ENCODE measurements at regions not wholly inside any gene's neighbourhood (a gene's known extent, or its start where the extent isn't known, plus 50 kb on each side); places are given as distances from the start of the nearest gene placed in this dataset.
A peak's percentile ranks its signal among the peaks of the same experiment; 100 is the strongest.

DNA sequence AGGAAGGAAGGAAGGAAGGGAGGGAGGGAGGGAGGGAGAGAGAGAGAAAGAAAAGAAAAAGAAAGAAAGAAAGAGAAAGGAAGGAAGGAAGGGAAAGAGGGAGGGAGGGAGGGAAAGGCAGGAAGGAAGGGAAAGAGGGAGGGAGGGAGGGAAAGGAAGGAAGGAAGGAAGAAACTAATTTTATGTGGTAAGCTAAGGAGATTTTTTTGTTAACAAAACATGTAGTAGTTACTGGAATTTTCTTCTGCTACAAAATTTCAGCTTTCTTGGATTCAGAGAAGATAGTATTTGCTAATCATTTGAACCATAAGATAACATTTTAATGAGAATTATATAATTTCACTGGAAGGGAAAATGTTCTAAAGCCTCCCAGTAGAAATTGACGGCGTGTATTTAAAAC lies 437.8 kb upstream of the DCN start:
- no peaks in the 10 kb centered on the region for H3K79me2 ChIP-seq (ENCODE audit: low read length)
- H3K36me3 ChIP-seq (replicated peaks; ENCODE audit: insufficient read depth, low read length): no peaks in the 10 kb centered on the region
- no peak overlapping the region for H3K9ac ChIP-seq (ENCODE audit: low read length)

DNA sequence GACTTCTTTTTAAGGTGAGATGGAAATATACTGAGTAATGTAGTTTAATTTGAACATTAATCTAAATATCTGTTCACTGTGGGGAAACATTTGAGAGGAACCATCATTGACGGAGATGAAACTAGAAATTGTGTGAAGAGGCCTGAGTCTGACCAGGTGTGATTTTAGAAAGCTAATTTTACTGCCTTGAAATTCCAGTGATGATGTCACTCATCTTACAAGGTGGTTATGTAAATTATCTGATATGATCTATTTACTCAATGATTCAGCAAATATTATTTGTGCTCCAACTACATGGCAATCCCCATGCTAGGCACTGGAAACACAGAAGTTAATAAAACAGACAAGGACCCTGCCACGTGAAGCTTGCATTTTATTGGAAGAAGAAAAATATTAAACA lies 435.7 kb upstream of the DCN start:
- Histone ChIP-seq H3K4me3 (ENCODE audit: low read length) (no peak overlapping the region), H3K79me2 (ENCODE audit: low read length) (no peaks in the 10 kb centered on the region), H3K9me2 (replicated peaks; ENCODE audit: insufficient read depth, low read length) (no peaks in the 10 kb centered on the region), H3K4me2 (ENCODE audit: low read depth, low read length) (peak overlapping the region; percentile 12; the same call in 1 of the 2 replicates), H3K27me3 (replicated peaks; ENCODE audit: insufficient read depth, low read length) (no peaks in the 10 kb centered on the region), H3K4me1 (ENCODE audit: low read length) (peaks cover 13% of the 10 kb centered on the region; the same call in 1 of the 2 replicates), H4K20me1 (ENCODE audit: insufficient read depth, low read length) (no peaks in the 10 kb centered on the region), H3K36me3 (replicated peaks; ENCODE audit: insufficient read depth, low read length) (no peaks in the 10 kb centered on the region), H3K9ac (ENCODE audit: low read length) (0 out of 2 replicates have a peak overlapping the region, but pooled peaks have one; percentile 6), H3K27ac (ENCODE audit: low read length) (peak overlapping the region; percentile 57; the same call in 1 of the 2 replicates), H3K9me3 (replicated peaks; ENCODE audit: insufficient read depth, low read length) (no peaks in the 10 kb centered on the region), H2AFZ (ENCODE audit: low read length) (no peak overlapping the region), H3F3A (ENCODE audit: insufficient read depth, low read length) (peaks cover 6% of the 10 kb centered on the region; the same call in 1 of the 2 replicates)
- peak; percentile 48 for DNase-seq
- TF ChIP-seq CTCF (IDR thresholded peaks at IDR 0.05; ENCODE audit: low read length) (no peak), EZH2 (optimal IDR thresholded peaks at IDR 0.05; ENCODE audit: low read depth, low read length) (no peak), EZH2phosphoT487 (IDR thresholded peaks at IDR 0.05; ENCODE audit: low read length) (no peak)

More for the DNA sequence above, 437.8 kb upstream of the DCN start:
- Histone ChIP-seq H3K4me2 (ENCODE audit: low read depth, low read length) (no peak overlapping the region), H3K4me3 (ENCODE audit: low read length) (no peak overlapping the region), H3K27ac (ENCODE audit: low read length) (no peak overlapping the region), H3K9me2 (replicated peaks; ENCODE audit: insufficient read depth, low read length) (no peaks in the 10 kb centered on the region), H4K20me1 (ENCODE audit: insufficient read depth, low read length) (no peaks in the 10 kb centered on the region), H3F3A (ENCODE audit: insufficient read depth, low read length) (peaks cover 6% of the 10 kb centered on the region; the same call in 1 of the 2 replicates), H3K9me3 (replicated peaks; ENCODE audit: insufficient read depth, low read length) (no peaks in the 10 kb centered on the region), H2AFZ (ENCODE audit: low read length) (no peak overlapping the region), H3K27me3 (replicated peaks; ENCODE audit: insufficient read depth, low read length) (no peaks in the 10 kb centered on the region), H3K4me1 (ENCODE audit: low read length) (peaks cover 13% of the 10 kb centered on the region; the same call in 1 of the 2 replicates)
- no peak for DNase-seq
- TF ChIP-seq CTCF (IDR thresholded peaks at IDR 0.05; ENCODE audit: low read length) (no peak), EZH2 (optimal IDR thresholded peaks at IDR 0.05; ENCODE audit: low read depth, low read length) (no peak), EZH2phosphoT487 (IDR thresholded peaks at IDR 0.05; ENCODE audit: low read length) (no peak)

DNA sequence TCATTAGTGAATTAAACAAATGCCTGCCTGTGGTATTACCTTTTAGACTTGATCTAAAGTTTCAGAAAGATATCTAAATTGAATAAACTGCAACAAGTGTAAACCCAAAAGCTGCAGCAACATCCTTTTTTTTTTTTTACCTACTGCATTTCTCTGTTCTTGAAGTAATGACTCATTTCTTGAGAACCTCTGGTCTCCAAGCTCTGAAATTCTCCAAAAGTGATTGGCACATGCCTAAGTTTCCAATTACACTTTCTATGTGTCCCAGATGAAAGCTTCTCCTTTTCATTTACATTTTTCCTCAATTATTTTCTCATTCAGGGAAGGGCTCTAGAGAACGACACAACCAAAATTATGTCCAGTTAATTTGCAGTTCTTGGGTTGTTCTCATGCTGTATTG lies 435.2 kb upstream of the DCN start:
- Histone ChIP-seq H3K27me3 (replicated peaks; ENCODE audit: insufficient read depth, low read length) (no peaks in the 10 kb centered on the region), H3K4me3 (ENCODE audit: low read length) (no peak overlapping the region), H3K9me2 (replicated peaks; ENCODE audit: insufficient read depth, low read length) (no peaks in the 10 kb centered on the region), H3K9me3 (replicated peaks; ENCODE audit: insufficient read depth, low read length) (no peaks in the 10 kb centered on the region), H3K36me3 (replicated peaks; ENCODE audit: insufficient read depth, low read length) (no peaks in the 10 kb centered on the region), H3K9ac (ENCODE audit: low read length) (peak overlapping the region; percentile 6; the same call in 1 of the 2 replicates), H3K4me2 (ENCODE audit: low read depth, low read length) (peak overlapping the region; percentile 12; the same call in 1 of the 2 replicates), H3F3A (ENCODE audit: insufficient read depth, low read length) (peaks cover 6% of the 10 kb centered on the region; the same call in 1 of the 2 replicates), H4K20me1 (ENCODE audit: insufficient read depth, low read length) (no peaks in the 10 kb centered on the region), H3K27ac (ENCODE audit: low read length) (peak overlapping the region; percentile 57; the same call in 1 of the 2 replicates), H2AFZ (ENCODE audit: low read length) (peak overlapping the region; percentile 15; the same call in 1 of the 2 replicates), H3K79me2 (ENCODE audit: low read length) (no peaks in the 10 kb centered on the region), H3K4me1 (ENCODE audit: low read length) (peaks cover 13% of the 10 kb centered on the region; the same call in 1 of the 2 replicates)
- no peak for DNase-seq
- TF ChIP-seq EZH2 (optimal IDR thresholded peaks at IDR 0.05; ENCODE audit: low read depth, low read length) (no peak), EZH2phosphoT487 (IDR thresholded peaks at IDR 0.05; ENCODE audit: low read length) (no peak), CTCF (IDR thresholded peaks at IDR 0.05; ENCODE audit: low read length) (no peak)
